ENCODE measurements at regions not wholly inside any gene's neighbourhood (a gene's known extent, or its start where the extent isn't known, plus 50 kb on each side); places are given as distances from the start of the nearest gene placed in this dataset.
A peak's percentile ranks its signal among the peaks of the same experiment; 100 is the strongest.

DNA sequence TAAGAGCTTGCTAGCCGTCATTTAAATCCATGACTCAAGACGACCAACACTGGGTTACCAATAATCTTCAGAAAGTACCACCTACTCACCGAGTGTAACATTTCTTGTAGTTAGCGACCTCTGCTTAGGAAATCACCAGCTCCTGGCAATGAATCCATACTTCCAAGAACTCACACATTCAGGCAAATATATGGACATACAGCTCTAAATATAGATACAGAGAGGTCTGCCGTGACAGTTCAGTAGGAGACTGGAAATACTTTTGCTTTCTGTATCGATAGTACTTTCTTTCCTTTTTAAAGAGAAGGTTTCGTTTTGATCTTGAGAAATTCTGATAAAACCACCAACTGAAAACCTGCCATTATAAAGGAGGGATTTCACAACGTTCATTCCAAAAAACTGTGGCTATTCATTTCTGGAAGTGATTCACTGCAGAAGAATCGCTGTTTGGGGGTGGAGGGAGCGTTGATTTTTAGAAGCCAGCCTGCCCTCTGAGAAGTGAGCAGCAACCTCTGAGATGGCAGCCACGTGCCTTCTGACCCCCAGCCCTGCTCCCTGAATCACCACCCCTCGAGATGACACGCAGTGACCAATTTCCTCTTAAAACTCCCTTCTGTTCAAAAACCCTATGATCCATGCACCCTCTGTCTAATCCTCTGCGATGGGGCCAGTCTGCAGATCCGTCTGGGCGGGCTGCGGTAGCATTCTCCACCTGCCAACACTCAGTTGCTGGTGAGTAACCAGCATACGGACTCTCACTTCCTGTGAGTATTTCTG, 179.0 kb upstream of the KLF14 start:
- Histone ChIP-seq H3K27ac (peak overlapping the region; percentile 84 to 94 (median 91)), H3K4me1 (peaks cover 0 to 65% (median 31%) of the 10 kb centered on the region in 4 donors), H3K36me3 (no peaks in the 10 kb centered on the region), H3K4me3 (peak overlapping the region; percentile 33 to 51 (median 51)), H3K9me3 (no peaks in the 10 kb centered on the region), H3K27me3 (no peaks in the 10 kb centered on the region)
- under 1% methylated on average over 18 of the region's 18 CpGs for WGBS (ENCODE audit: insufficient coverage, low coverage, low lambda C conversion rate, missing lambda C conversion rate)
- intact Hi-C loops (cut with DNase I), result no loop called here
- ATAC-seq, result peak; percentile 53 to 72 (median 58)
- peak; percentile 66 to 68 (median 66) for DNase-seq
- TF ChIP-seq POLR2A (IDR thresholded peaks at IDR 0.05), result peak; percentile 87
- TF ChIP-seq, protein P1, sequence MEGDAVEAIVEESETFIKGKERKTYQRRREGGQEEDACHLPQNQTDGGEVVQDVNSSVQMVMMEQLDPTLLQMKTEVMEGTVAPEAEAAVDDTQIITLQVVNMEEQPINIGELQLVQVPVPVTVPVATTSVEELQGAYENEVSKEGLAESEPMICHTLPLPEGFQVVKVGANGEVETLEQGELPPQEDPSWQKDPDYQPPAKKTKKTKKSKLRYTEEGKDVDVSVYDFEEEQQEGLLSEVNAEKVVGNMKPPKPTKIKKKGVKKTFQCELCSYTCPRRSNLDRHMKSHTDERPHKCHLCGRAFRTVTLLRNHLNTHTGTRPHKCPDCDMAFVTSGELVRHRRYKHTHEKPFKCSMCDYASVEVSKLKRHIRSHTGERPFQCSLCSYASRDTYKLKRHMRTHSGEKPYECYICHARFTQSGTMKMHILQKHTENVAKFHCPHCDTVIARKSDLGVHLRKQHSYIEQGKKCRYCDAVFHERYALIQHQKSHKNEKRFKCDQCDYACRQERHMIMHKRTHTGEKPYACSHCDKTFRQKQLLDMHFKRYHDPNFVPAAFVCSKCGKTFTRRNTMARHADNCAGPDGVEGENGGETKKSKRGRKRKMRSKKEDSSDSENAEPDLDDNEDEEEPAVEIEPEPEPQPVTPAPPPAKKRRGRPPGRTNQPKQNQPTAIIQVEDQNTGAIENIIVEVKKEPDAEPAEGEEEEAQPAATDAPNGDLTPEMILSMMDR (IDR thresholded peaks at IDR 0.05), result no peak

DNA sequence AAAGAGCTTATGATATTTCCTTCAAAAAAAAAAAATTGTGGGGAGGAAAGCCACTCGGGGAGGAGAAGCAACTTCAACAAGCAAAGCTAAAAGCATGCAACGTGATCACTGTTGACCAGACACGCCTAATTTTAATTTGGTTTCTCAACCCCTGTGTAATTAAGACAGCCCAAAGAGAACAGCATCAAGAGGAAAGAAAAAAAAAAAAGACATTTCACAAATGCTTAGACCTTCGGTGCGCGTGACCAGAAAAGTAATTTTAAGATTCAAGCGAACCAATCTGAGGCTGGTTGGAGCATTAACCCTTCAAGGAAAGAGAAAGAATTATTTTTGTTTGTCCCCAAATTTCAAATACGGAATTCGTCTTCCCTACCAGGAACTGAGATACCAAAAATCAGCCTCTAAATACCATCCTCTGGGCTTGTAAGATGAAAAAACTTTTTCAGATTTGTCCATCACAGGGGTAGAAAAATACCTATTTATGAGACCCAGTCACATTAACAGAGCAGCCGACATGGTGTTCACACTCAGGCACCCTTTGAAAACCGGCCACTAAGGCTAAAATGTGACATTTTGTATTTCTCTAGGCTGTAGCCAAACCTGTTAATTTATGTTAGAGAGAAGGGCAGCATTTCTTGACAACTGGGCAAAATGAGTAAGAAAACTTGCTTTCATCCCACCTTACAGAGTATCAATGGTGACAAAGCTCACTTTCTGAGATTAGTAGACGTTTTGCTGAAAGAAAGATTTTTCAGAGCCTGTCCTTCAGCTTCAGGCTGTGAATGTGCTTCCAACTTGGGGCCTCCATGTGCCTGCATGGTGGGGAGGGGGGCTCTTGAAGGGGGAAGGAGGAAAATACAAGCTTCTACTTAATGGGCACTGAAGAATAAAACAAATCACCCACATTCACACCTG, 179.9 kb upstream of the KLF14 start:
- ATAC-seq, result no peak
- Histone ChIP-seq H3K4me1 (peaks cover 0 to 73% (median 36%) of the 10 kb centered on the region in 4 donors), H3K27me3 (no peaks in the 10 kb centered on the region), H3K27ac (peak overlapping the region; percentile 84 to 94 (median 91)), H3K4me3 (peak overlapping the region; percentile 33 to 51 (median 51)), H3K36me3 (no peaks in the 10 kb centered on the region), H3K9me3 (no peaks in the 10 kb centered on the region)
- intact Hi-C loops (cut with DNase I), result no loop called here
- peak in 1 of 3 donors; percentile 28 for DNase-seq
- WGBS (ENCODE audit: insufficient coverage, low coverage, low lambda C conversion rate, missing lambda C conversion rate), result 5% methylated on average over 12 of the region's 12 CpGs
- TF ChIP-seq, protein P1 (IDR thresholded peaks at IDR 0.05), result no peak
- no peak for TF ChIP-seq POLR2A (IDR thresholded peaks at IDR 0.05)

DNA sequence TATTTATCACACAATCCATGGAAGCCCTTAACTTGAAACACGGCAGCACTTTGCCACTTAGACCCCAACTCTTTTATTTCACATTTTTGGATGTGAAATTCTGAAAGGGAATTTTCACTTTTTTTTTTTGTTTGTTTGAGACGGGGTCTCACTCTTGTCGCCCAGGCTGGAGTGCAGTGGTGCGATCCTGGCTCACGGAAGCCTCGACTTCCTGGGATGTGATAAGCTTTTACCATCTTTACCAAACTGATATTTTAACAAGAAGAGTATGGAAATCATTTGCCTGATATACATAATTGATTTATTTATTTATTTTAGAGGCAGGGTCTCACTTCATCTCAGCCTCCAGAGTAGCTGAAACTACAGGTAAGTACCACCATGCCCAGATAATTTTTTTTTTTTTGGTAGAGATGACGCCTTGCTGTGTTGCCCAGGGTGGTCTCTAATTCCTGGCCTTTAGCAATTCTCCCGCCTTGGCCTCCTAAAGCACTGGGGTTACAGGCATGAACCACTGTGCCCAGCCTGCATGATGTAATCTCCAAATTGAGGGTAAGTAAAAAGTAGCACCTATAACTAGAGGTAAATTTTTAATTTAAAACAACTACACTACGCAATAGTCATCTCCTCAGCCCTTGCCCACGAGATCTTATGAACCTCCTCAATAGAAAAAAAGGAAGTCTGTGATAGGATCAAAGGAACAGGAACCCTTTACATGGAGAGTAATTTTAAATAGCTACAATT, 180.7 kb upstream of the KLF14 start:
- no peaks in the 10 kb centered on the region for H3K27me3 ChIP-seq
- WGBS (ENCODE audit: insufficient coverage, low coverage, low lambda C conversion rate, missing lambda C conversion rate), result 67% methylated on average over 10 of the region's 10 CpGs
- H3K9me3 ChIP-seq, result no peaks in the 10 kb centered on the region
- no peak for TF ChIP-seq POLR2A (IDR thresholded peaks at IDR 0.05)
- TF ChIP-seq, protein P1 (IDR thresholded peaks at IDR 0.05), result no peak
- H3K4me1 ChIP-seq, result peaks cover 0 to 81% (median 37%) of the 10 kb centered on the region in 4 donors
- H3K4me3 ChIP-seq, result no peak overlapping the region
- no peaks in the 10 kb centered on the region for H3K36me3 ChIP-seq
- DNase-seq, result peak in 1 of 3 donors; percentile 20
- no peak for ATAC-seq
- intact Hi-C loops (cut with DNase I), result no loop called here
- H3K27ac ChIP-seq, result peak overlapping the region; percentile 84 to 94 (median 91)

DNA sequence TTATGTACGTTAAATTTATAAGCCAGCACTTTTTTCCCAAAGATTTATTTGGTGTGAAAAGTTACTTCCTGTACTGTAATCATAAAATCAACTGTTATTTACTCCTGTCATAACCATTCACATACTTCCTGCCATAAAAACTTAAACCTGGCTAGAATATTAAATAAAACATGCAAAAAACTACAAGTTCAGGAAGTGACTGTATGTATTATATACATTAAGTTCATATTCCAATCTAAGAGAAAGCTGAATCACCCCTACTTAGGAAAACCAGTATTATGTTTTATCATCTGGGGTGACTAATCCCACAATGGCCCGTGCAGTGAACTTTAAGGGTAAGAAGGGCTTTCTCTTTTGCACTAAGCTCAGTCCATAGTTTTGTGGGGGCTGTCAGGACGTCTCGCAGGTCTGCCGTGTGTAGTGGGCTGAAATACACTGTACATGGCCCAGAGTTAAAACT, 183.7 kb upstream of the KLF14 start:
- H3K4me1 ChIP-seq, result peaks cover 0 to 92% (median 44%) of the 10 kb centered on the region in 4 donors
- peak overlapping the region; percentile 41 to 91 (median 84) for H3K27ac ChIP-seq
- 24% methylated on average over 5 of the region's 5 CpGs for WGBS (ENCODE audit: insufficient coverage, low coverage, low lambda C conversion rate, missing lambda C conversion rate)
- intact Hi-C loops (cut with DNase I), result no loop called here
- H3K36me3 ChIP-seq, result no peaks in the 10 kb centered on the region
- peak overlapping the region in 1 of 3 donors; percentile 10 for H3K4me3 ChIP-seq
- H3K27me3 ChIP-seq, result no peaks in the 10 kb centered on the region
- DNase-seq (peak in 1 of 3 donors; percentile 14), ATAC-seq (no peak)
- H3K9me3 ChIP-seq, result no peaks in the 10 kb centered on the region
- TF ChIP-seq, protein P1 (IDR thresholded peaks at IDR 0.05), result no peak
